GM12865 (cell line): ENCODE measurements at regions not wholly inside any gene's neighbourhood (a gene's known extent, or its start where the extent isn't known, plus 50 kb on each side); places are given as distances from the start of the nearest gene placed in this dataset.

Source experiments
- DNase-seq: peaks from one replicate; pipeline ENCODE4 v3.0.0; 2010; ENCODE audit warnings: low read depth
- H3K4me3 ChIP-seq: 2 replicates; pipeline ENCODE4 v1.5.1; 2011; ENCODE audit warnings: mild to moderate bottlenecking, low read depth, low read length, control low read depth
- CTCF ChIP-seq: IDR thresholded peaks from 2 replicates; pipeline ENCODE4 v1.5.1; 2011; ENCODE audit warnings: low read length, control low read depth, low read depth, inconsistent platforms; ENCODE audit not compliant: insufficient read depth; ENCODE audit errors: missing control alignments

GRCh38 chr20:40758790-40759189 lies 69.8 kb upstream of the MAFB start:
- no peak overlapping the region for H3K4me3 ChIP-seq
- no peak for TF ChIP-seq CTCF
- DNase-seq = no peak

- DNase-seq = no peak
- no peak for TF ChIP-seq CTCF
- H3K4me3 ChIP-seq = no peak overlapping the region
Measured at GRCh38 chr20:40760399-40760798, 71.4 kb upstream of the MAFB start.

- DNase-seq = no peak
- TF ChIP-seq CTCF = no peak
- no peak overlapping the region for H3K4me3 ChIP-seq
Measured at GRCh38 chr20:40763646-40764295, 74.7 kb upstream of the MAFB start.

GRCh38 chr20:40765814-40766480 lies 76.9 kb upstream of the MAFB start:
- DNase-seq = no peak
- no peak for TF ChIP-seq CTCF
- H3K4me3 ChIP-seq = no peak overlapping the region

- H3K4me3 ChIP-seq = no peak overlapping the region
- TF ChIP-seq CTCF = no peak
- no peak for DNase-seq
Measured at GRCh38 chr20:40766790-40767614, 78.0 kb upstream of the MAFB start.

- TF ChIP-seq CTCF = no peak
- DNase-seq = no peak
- no peak overlapping the region for H3K4me3 ChIP-seq
Measured at GRCh38 chr20:40767615-40767924, 78.5 kb upstream of the MAFB start.
